Activated T-helper 1 cell treated with anti-CD3 and anti-CD28 coated beads, Interleukin-12 subunit alpha, Interleukin-12 subunit beta, Interleukin-2, Interleukin-4 antibody, amounts not matched to agents 30 ng/mL and 10 ng/mL and 1 ng/mL, durations not matched to agents 14 hours and 24 hours and 36 hours (primary cell): ENCODE measurements at regions not wholly inside any gene's neighbourhood (a gene's known extent, or its start where the extent isn't known, plus 50 kb on each side); places are given as distances from the start of the nearest gene placed in this dataset.

Experiments
- DNase-seq: peaks from one replicate; pipeline ENCODE4 v3.0.0; 2021; ENCODE audit warnings: low spot score
- H3K27ac Mint-ChIP-seq: one replicate; pipeline ENCODE4 v1.8.0; 2021; ENCODE audit warnings: mild to moderate bottlenecking, mixed read lengths
- H3K27me3 Mint-ChIP-seq: one replicate; pipeline ENCODE4 v1.8.0; 2022; ENCODE audit warnings: mild to moderate bottlenecking, moderate library complexity, mixed read lengths; ENCODE audit not compliant: insufficient read depth
- H3K36me3 Mint-ChIP-seq: one replicate; pipeline ENCODE4 v1.8.0; 2021; ENCODE audit warnings: low read depth, mixed read lengths
- H3K4me1 Mint-ChIP-seq: one replicate; pipeline ENCODE4 v1.8.0; 2021; ENCODE audit warnings: low read depth, mixed read lengths
- H3K4me3 Mint-ChIP-seq: one replicate; pipeline ENCODE4 v1.8.0; 2021; ENCODE audit warnings: mild to moderate bottlenecking, moderate library complexity, mixed read lengths
- H3K9me3 Mint-ChIP-seq: one replicate; pipeline ENCODE4 v1.8.0; 2021; ENCODE audit warnings: mixed read lengths
- intact Hi-C: fragments of 100-400 bp; cut with micrococcal nuclease; formaldehyde crosslinking; loops from one replicate; pipeline ENCODE4 v1.15.1; 2024

DNA sequence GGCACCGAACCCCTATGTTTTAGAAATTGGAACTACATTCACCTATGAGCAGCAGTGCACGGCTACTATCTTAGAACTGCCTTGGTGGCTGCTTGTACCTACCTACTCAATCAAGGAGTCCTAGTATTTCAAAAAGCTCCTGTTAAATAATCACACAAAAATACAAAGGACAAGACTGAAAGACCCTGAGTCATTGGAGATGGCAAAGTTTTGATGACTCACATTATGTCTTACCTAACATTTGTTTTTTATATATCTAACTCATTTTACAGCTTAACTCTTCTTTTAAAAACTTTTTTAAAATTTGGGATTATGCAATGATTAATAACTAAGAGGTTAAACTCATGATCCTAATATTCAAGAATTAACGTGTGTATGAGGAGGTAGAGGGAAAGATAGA is 1206.0 kb upstream of the TMPRSS15 start:
- no peaks in the 10 kb centered on the region for H3K4me1 Mint-ChIP-seq
- peaks cover 20% of the 10 kb centered on the region for H3K9me3 Mint-ChIP-seq
- no peaks in the 10 kb centered on the region for H3K27me3 Mint-ChIP-seq
- DNase-seq, result no peak
- no peaks in the 10 kb centered on the region for H3K36me3 Mint-ChIP-seq
- no peak overlapping the region for H3K4me3 Mint-ChIP-seq
- no peak overlapping the region for H3K27ac Mint-ChIP-seq
- intact Hi-C loops, result no loop called here

DNA sequence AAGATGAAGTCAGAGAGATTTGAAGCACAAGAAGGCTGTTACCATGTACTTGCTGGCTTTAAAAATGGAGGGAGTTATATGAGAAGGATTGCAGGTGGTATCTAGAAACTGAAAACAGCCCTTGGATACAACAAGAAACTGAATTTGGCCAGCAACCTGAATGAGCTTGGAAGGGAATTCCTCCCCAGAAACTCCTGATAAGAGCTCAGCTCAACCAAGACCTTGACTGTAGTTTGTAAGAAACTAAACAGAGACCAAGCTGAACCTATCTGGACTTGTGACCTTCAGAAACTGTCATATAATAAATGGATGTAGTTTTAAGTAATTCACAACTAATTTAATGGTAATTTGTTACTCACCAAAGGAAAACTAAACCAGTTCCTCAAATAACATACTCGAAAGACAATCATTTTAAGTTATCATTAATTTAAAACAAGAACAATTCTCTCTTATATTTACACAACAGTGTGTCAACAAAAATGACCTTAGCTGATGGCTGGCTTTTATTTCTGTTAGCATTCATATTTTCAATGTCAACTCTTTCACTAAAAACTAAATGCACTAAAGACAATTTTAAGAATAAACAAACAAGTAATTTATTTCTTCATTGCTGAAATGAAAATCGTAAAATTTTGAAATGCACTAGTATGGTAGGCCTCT is 1218.4 kb upstream of the TMPRSS15 start:
- Mint-ChIP-seq H3K27ac (no peak overlapping the region), H3K36me3 (no peaks in the 10 kb centered on the region), H3K9me3 (peaks cover 26% of the 10 kb centered on the region), H3K27me3 (no peaks in the 10 kb centered on the region), H3K4me3 (no peak overlapping the region), H3K4me1 (no peaks in the 10 kb centered on the region)
- intact Hi-C loops, result no loop called here
- DNase-seq, result no peak

- DNase-seq, result no peak
- Mint-ChIP-seq H3K36me3 (no peaks in the 10 kb centered on the region), H3K9me3 (peaks cover 10% of the 10 kb centered on the region), H3K27ac (no peak overlapping the region), H3K27me3 (no peaks in the 10 kb centered on the region), H3K4me3 (no peak overlapping the region), H3K4me1 (no peaks in the 10 kb centered on the region)
- intact Hi-C loops, result no loop called here
These were observed 1237.4 kb upstream of the TMPRSS15 start for GRCh38 chr21:19640964-19641363.

- H3K27me3 Mint-ChIP-seq, result no peaks in the 10 kb centered on the region
- H3K4me3 Mint-ChIP-seq, result no peak overlapping the region
- H3K9me3 Mint-ChIP-seq, result peaks cover 17% of the 10 kb centered on the region
- H3K4me1 Mint-ChIP-seq, result no peaks in the 10 kb centered on the region
- H3K27ac Mint-ChIP-seq, result no peak overlapping the region
- intact Hi-C loops, result no loop called here
- DNase-seq, result no peak
- H3K36me3 Mint-ChIP-seq, result no peaks in the 10 kb centered on the region
These were observed 1244.8 kb upstream of the TMPRSS15 start for GRCh38 chr21:19648391-19648790.

DNA sequence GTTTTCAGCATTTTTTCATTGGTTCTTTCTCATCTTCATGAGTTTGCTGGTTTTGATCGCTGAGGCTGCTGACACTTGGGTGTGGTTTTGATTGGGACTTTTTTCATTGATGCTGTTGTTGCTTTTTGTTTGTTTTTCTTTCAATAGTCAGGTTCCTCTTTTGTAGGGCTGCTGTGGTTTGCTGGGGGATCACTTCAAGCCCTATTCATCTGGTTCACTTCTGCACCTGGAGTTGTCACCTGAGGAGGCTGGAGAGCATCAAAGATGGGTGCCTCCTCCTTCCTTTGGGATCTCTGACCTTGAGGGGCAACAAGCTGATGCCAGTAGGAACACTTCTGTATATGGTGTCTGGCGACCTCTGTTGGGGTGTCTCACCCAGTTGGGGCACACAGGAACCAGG is 1279.9 kb upstream of the TMPRSS15 start:
- H3K27ac Mint-ChIP-seq, result no peak overlapping the region
- peaks cover 34% of the 10 kb centered on the region for H3K9me3 Mint-ChIP-seq
- intact Hi-C loops, result no loop called here
- no peaks in the 10 kb centered on the region for H3K27me3 Mint-ChIP-seq
- no peaks in the 10 kb centered on the region for H3K4me1 Mint-ChIP-seq
- H3K4me3 Mint-ChIP-seq, result no peak overlapping the region
- H3K36me3 Mint-ChIP-seq, result no peaks in the 10 kb centered on the region
- DNase-seq, result no peak

- H3K4me1 Mint-ChIP-seq, result no peaks in the 10 kb centered on the region
- DNase-seq, result no peak
- peaks cover 31% of the 10 kb centered on the region for H3K9me3 Mint-ChIP-seq
- H3K4me3 Mint-ChIP-seq, result no peak overlapping the region
- intact Hi-C loops, result no loop called here
- H3K27me3 Mint-ChIP-seq, result no peaks in the 10 kb centered on the region
- H3K27ac Mint-ChIP-seq, result no peak overlapping the region
- H3K36me3 Mint-ChIP-seq, result no peaks in the 10 kb centered on the region
These were observed 1280.7 kb upstream of the TMPRSS15 start for GRCh38 chr21:19684328-19684727.

- H3K9me3 Mint-ChIP-seq, result peaks cover 29% of the 10 kb centered on the region
- intact Hi-C loops, result no loop called here
- H3K36me3 Mint-ChIP-seq, result no peaks in the 10 kb centered on the region
- H3K4me1 Mint-ChIP-seq, result no peaks in the 10 kb centered on the region
- H3K4me3 Mint-ChIP-seq, result no peak overlapping the region
- DNase-seq, result no peak
- H3K27ac Mint-ChIP-seq, result no peak overlapping the region
- no peaks in the 10 kb centered on the region for H3K27me3 Mint-ChIP-seq
These were observed 1288.6 kb upstream of the TMPRSS15 start for GRCh38 chr21:19692231-19692630.

DNA sequence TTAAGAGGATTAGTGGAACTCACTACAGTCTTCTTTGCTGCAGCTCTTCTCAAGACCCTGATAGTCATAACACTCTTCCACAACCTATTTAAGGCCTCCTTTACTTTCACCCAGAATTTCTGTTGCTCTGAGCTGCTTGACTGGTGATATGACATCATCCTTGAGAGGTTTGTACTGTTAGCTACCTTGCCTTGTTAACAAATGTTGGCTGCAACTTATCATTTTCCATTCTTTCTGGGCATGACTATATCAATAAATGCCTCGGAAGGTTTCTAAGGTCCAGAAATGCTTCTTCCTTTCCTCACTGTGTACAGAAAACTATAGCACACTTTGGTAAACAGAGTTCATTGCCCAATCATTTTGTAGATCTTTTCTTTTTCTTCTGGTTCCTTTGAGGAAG is 1292.2 kb upstream of the TMPRSS15 start:
- Mint-ChIP-seq H3K9me3 (peaks cover 38% of the 10 kb centered on the region), H3K4me3 (no peak overlapping the region), H3K27ac (no peak overlapping the region), H3K36me3 (no peaks in the 10 kb centered on the region), H3K4me1 (no peaks in the 10 kb centered on the region), H3K27me3 (no peaks in the 10 kb centered on the region)
- intact Hi-C loops, result no loop called here
- no peak for DNase-seq

DNA sequence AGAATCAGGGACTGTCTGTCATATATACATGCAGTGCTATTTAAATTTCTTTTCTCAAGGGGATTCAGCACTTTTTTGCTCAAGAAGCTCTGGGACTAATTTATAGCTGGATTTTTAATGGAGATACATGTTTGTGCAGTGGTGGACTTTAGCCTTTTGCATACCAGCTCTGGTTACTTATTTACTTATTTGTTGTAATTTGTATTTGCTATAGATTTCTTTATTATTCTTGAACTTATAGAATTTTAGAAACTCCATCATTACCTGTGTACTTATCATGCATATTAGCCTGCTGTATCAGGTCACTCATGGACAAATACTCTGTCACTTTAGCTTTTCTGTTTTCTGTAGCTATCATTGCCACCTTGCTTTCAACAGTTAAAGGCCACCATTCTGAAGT is 1296.9 kb upstream of the TMPRSS15 start:
- Mint-ChIP-seq H3K9me3 (peaks cover 54% of the 10 kb centered on the region), H3K27ac (no peak overlapping the region), H3K27me3 (no peaks in the 10 kb centered on the region), H3K4me1 (no peaks in the 10 kb centered on the region), H3K36me3 (no peaks in the 10 kb centered on the region), H3K4me3 (no peak overlapping the region)
- intact Hi-C loops, result no loop called here
- no peak for DNase-seq

- no peaks in the 10 kb centered on the region for H3K4me1 Mint-ChIP-seq
- H3K27me3 Mint-ChIP-seq, result no peaks in the 10 kb centered on the region
- intact Hi-C loops, result no loop called here
- no peaks in the 10 kb centered on the region for H3K36me3 Mint-ChIP-seq
- H3K27ac Mint-ChIP-seq, result no peak overlapping the region
- peaks cover 48% of the 10 kb centered on the region for H3K9me3 Mint-ChIP-seq
- H3K4me3 Mint-ChIP-seq, result no peak overlapping the region
- no peak for DNase-seq
These were observed 1295.5 kb upstream of the NCAM2 start for GRCh38 chr21:19702726-19703125.

GRCh38 chr21:19704832-19705231 is 1293.4 kb upstream of the NCAM2 start:
- Mint-ChIP-seq H3K27me3 (no peaks in the 10 kb centered on the region), H3K27ac (no peak overlapping the region), H3K9me3 (peaks cover 32% of the 10 kb centered on the region), H3K4me1 (no peaks in the 10 kb centered on the region), H3K36me3 (no peaks in the 10 kb centered on the region), H3K4me3 (no peak overlapping the region)
- DNase-seq, result no peak
- intact Hi-C loops, result no loop called here

DNA sequence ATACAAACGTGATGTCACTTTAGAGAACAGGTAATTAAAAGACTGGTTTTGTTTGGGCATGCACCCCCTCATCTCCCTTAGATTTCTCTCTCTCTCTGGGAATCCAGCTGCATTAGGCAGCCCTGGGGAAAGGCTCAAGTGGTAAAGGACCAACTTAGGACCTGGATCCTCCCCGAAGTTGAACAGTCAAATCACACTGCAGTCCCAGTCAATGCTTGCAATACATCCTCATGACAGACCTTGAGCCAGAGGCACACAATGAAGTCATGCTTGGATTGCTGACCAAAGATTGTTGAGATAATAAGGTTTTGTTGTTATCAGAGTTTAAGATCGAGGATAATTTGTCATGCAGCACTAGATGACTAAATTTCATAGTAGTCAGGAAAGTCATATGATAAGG is 1285.8 kb upstream of the NCAM2 start:
- H3K27ac Mint-ChIP-seq, result no peak overlapping the region
- DNase-seq, result no peak
- intact Hi-C loops, result no loop called here
- peaks cover 40% of the 10 kb centered on the region for H3K9me3 Mint-ChIP-seq
- no peaks in the 10 kb centered on the region for H3K27me3 Mint-ChIP-seq
- no peak overlapping the region for H3K4me3 Mint-ChIP-seq
- H3K4me1 Mint-ChIP-seq, result no peaks in the 10 kb centered on the region
- H3K36me3 Mint-ChIP-seq, result no peaks in the 10 kb centered on the region

GRCh38 chr21:19713313-19713712 is 1284.9 kb upstream of the NCAM2 start:
- intact Hi-C loops, result no loop called here
- H3K9me3 Mint-ChIP-seq, result peaks cover 40% of the 10 kb centered on the region
- H3K36me3 Mint-ChIP-seq, result no peaks in the 10 kb centered on the region
- no peak overlapping the region for H3K4me3 Mint-ChIP-seq
- no peak for DNase-seq
- no peaks in the 10 kb centered on the region for H3K27me3 Mint-ChIP-seq
- H3K4me1 Mint-ChIP-seq, result no peaks in the 10 kb centered on the region
- H3K27ac Mint-ChIP-seq, result no peak overlapping the region

- H3K27ac Mint-ChIP-seq, result no peak overlapping the region
- H3K9me3 Mint-ChIP-seq, result peaks cover 20% of the 10 kb centered on the region
- H3K4me1 Mint-ChIP-seq, result no peaks in the 10 kb centered on the region
- H3K4me3 Mint-ChIP-seq, result no peak overlapping the region
- no peaks in the 10 kb centered on the region for H3K27me3 Mint-ChIP-seq
- no peaks in the 10 kb centered on the region for H3K36me3 Mint-ChIP-seq
- intact Hi-C loops, result no loop called here
- no peak for DNase-seq
These were observed 1274.1 kb upstream of the NCAM2 start for GRCh38 chr21:19724081-19724480.
